Endothelial cell of umbilical vein (primary cell): ENCODE measurements at regions not wholly inside any gene's neighbourhood (a gene's known extent, or its start where the extent isn't known, plus 50 kb on each side); places are given as distances from the start of the nearest gene placed in this dataset.

Experiments
- CTCF ChIP-seq, 2 donors: IDR thresholded peaks; 1 replicate in 1 of 2; 2 replicates in 1 of 2; pipeline ENCODE4 v1.5.1; 2011; ENCODE audit warnings: low read length in 2 of 2, mild to moderate bottlenecking in 2 of 2, moderate library complexity in 2 of 2, control low read depth in 1 of 2, inconsistent platforms in 1 of 2, low read depth in 1 of 2; ENCODE audit not compliant: insufficient read depth in 1 of 2; ENCODE audit errors: extremely low read depth in 1 of 2
- EZH2 ChIP-seq: IDR thresholded peaks from 2 replicates; pipeline ENCODE4 v1.6.1; 2012; ENCODE audit warnings: borderline replicate concordance, low read depth, mild to moderate bottlenecking, moderate library complexity, low read length, inconsistent platforms; ENCODE audit not compliant: severe bottlenecking
- POLR2A ChIP-seq: IDR thresholded peaks from 2 replicates; pipeline ENCODE4 v1.6.1; 2012; ENCODE audit warnings: low read depth, mild to moderate bottlenecking, control low read depth, low read length
- POLR2AphosphoS5 ChIP-seq: IDR thresholded peaks from 2 replicates; pipeline ENCODE4 v1.6.1; 2012; ENCODE audit warnings: low read depth, mild to moderate bottlenecking, control low read depth, low read length, moderate library complexity; ENCODE audit not compliant: insufficient read depth

- no peak for TF ChIP-seq POLR2AphosphoS5
- no peak for TF ChIP-seq CTCF (IDR thresholded peaks at IDR 0.05; ENCODE audit: extremely low read depth in 1 of 2, insufficient read depth in 1 of 2, low read depth in 1 of 2, low read length in 2 of 2)
- no peak for TF ChIP-seq EZH2
- no peak for TF ChIP-seq POLR2A
These were observed 1159.8 kb upstream of the ADGRL2 start for GRCh38 chr1:80640978-80641377.
